ENCODE measurements at regions not wholly inside any gene's neighbourhood (a gene's known extent, or its start where the extent isn't known, plus 50 kb on each side); places are given as distances from the start of the nearest gene placed in this dataset.
"Not testable (repeated sequence)": the region's sequence is repeated elsewhere in the genome, so short reads cannot be mapped to it uniquely, and the experiment has no call there.

DNA sequence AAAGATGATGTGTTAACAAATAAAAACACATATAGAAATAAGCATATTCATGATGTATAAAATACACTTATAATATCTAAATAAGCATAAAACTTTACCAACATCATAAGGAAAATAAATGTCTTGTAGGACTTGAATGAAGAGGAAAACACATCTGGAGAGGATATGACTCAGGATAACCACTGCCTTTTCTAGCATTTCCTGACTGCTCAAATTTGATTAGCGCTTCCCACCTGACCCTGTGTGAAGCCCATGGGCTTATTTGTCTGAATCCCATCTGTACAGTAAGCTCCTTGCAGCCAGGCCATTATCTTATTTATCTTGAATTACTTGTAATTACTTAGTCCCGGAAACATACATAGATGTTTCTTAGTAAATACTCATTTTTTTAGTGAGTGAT lies 608.6 kb downstream of the COL12A1 start:
- no peak overlapping the region for H3K4me3 ChIP-seq (ENCODE audit: low read depth, low read length)
- peak; percentile 69 for DNase-seq (ENCODE audit: low read depth, low spot score)
- in situ Hi-C loops (cut with HindIII; ENCODE audit: low sequenced_read_pairs), result no loop called here
- TF ChIP-seq, protein P1, sequence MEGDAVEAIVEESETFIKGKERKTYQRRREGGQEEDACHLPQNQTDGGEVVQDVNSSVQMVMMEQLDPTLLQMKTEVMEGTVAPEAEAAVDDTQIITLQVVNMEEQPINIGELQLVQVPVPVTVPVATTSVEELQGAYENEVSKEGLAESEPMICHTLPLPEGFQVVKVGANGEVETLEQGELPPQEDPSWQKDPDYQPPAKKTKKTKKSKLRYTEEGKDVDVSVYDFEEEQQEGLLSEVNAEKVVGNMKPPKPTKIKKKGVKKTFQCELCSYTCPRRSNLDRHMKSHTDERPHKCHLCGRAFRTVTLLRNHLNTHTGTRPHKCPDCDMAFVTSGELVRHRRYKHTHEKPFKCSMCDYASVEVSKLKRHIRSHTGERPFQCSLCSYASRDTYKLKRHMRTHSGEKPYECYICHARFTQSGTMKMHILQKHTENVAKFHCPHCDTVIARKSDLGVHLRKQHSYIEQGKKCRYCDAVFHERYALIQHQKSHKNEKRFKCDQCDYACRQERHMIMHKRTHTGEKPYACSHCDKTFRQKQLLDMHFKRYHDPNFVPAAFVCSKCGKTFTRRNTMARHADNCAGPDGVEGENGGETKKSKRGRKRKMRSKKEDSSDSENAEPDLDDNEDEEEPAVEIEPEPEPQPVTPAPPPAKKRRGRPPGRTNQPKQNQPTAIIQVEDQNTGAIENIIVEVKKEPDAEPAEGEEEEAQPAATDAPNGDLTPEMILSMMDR (IDR thresholded peaks at IDR 0.05; ENCODE audit: low read depth, low read length), result no peak

DNA sequence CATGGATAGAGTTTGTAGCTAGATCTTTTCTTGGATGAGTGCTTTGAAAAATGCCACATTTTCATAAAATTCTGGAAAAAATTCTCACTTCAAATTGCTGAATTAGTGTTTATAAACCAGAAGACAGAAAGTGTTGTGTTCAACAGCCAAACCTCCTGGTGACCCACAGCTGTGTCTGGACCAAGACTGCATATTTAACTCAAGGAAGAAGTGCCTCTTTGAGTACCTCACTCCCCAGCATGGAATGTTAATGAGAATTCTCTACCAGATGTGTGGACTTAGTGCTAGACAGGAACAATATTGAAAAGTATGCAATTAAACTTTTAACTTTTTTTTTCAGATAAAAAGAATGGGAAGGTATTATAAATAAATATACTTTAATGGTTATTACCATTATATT lies 609.3 kb downstream of the COL12A1 start:
- no peak overlapping the region for H3K4me3 ChIP-seq (ENCODE audit: low read depth, low read length)
- in situ Hi-C loops (cut with HindIII; ENCODE audit: low sequenced_read_pairs), result no loop called here
- peak; percentile 36 for DNase-seq (ENCODE audit: low read depth, low spot score)
- TF ChIP-seq, protein P1 (IDR thresholded peaks at IDR 0.05; ENCODE audit: low read depth, low read length), result no peak

DNA sequence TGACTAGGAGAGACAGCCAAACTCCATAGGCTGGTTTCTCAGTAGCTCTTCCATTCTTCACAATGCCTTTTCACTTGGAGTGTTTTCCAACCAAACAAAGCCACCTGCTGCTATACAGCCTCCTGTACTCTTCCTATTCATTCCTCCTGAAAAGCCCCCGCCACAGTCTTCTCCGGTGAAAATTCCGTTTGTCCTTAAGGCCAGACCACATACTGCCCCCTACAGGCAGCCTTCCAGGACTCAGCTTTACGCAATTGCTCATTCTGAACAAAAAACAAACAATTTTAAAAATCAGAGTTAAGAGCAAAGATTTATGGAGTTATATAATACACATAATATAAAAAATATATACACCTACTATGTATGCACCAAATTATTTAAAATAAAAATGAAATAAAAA lies 611.5 kb downstream of the COL12A1 start:
- DNase-seq (ENCODE audit: low read depth, low spot score); in situ Hi-C loops (cut with HindIII; ENCODE audit: low sequenced_read_pairs); H3K4me3 ChIP-seq (ENCODE audit: low read depth, low read length): not testable (repeated sequence)

DNA sequence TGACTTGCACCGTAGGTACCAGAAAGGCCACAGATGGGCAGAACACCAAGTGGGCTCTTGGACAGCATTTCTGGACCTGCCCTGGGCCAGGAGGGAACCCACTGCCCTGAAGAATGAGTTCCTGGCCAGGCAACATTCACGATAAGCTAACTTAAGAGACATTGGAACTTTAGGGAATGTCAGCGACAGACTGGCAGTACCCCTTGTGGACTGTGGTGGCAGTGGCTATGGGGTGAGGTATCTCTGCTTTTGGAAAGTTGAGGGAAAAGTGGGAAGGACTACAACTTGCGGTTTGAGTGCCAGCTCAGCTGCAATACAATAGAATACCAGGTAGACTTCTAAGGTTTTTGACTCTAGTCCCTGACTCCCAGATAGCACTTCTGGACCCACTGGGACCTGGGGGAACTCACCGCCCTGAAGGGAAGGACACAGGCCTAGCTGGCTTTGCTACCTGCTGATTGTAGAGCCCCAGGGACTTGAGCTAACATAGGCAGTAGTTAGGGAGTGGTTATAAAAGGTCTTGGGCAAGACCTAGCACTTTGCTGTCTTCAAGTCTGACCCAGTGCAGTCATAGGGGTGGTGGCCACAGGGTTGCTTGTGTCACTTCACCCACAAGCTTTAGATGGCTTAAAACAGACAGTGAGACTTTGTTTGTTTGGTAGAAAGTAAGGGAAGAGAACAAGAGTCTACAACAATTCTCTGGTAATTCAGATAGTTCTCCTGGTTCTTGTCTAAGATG lies 617.6 kb downstream of the COL12A1 start:
- no peak for DNase-seq (ENCODE audit: low read depth, low spot score)
- in situ Hi-C loops (cut with HindIII; ENCODE audit: low sequenced_read_pairs), result no loop called here
- TF ChIP-seq, protein P1 (IDR thresholded peaks at IDR 0.05; ENCODE audit: low read depth, low read length), result no peak
- no peak overlapping the region for H3K4me3 ChIP-seq (ENCODE audit: low read depth, low read length)

DNA sequence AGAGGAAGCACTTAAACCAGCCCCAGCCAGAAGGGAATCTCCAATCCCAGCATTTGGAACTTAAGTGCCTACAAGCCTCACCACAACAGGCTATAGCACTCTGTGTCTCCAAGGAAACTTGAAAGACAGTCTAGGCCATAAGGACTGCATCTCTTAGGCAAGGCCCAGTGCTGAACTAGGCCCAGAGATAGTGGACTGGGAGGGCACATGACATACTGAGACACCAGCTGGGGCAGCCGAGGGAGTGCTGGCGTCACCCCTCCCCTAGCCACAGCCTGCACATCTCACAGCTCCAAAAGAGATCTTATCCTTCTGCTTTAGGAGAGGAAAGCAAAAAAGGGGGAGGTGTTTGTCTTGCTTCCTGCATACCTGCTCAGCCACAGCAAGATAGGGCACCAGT lies 618.5 kb downstream of the COL12A1 start:
- H3K4me3 ChIP-seq (ENCODE audit: low read depth, low read length), result no peak overlapping the region
- no peak for DNase-seq (ENCODE audit: low read depth, low spot score)
- TF ChIP-seq, protein P1 (IDR thresholded peaks at IDR 0.05; ENCODE audit: low read depth, low read length), result no peak
- in situ Hi-C loops (cut with HindIII; ENCODE audit: low sequenced_read_pairs), result no loop called here

DNA sequence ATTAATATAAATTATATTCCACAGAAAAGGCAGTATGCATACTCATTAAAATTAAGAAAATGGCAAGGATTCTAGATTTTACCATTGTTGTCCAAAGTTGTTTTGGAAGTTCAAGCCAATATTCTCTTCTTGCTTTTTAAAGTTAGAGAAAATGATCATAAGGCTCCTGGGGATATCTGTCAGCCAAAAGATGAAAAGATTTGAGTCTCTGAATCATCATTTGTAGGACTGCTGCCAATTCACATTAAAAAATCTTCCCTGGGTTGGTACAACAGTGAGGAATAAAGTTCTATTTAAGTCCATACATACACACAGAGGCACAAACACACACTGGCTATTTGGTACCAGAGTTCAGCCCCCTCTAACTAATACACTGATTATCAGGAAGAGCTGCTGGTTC lies 620.1 kb downstream of the COL12A1 start:
- peak; percentile 51 for DNase-seq (ENCODE audit: low read depth, low spot score)
- in situ Hi-C loops (cut with HindIII; ENCODE audit: low sequenced_read_pairs), result no loop called here
- TF ChIP-seq, protein P1 (IDR thresholded peaks at IDR 0.05; ENCODE audit: low read depth, low read length), result no peak
- no peak overlapping the region for H3K4me3 ChIP-seq (ENCODE audit: low read depth, low read length)

DNA sequence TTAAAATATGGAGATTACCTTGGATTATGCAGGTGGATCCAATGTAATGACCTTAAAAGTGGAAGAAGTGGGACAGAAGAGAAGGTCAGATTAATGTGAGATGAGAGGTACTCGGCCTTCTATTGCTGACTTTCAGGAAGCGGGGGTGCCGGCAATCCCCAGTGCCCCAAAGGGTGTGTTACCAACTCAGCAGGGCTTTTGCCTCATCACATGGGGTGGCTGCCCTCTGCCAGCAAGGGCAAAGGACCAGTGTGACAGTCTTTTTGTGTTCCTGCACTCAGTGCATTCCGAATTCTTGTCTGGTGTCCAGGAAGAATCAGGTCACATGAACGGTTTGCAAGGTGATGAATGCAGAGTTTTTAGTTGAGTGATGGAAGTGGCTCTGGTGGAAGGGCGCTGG lies 624.2 kb downstream of the COL12A1 start:
- DNase-seq (ENCODE audit: low read depth, low spot score), result no peak
- in situ Hi-C loops (cut with HindIII; ENCODE audit: low sequenced_read_pairs), result no loop called here
- TF ChIP-seq, protein P1 (IDR thresholded peaks at IDR 0.05; ENCODE audit: low read depth, low read length), result no peak
- no peak overlapping the region for H3K4me3 ChIP-seq (ENCODE audit: low read depth, low read length)

All from astrocyte of the spinal cord (primary cell).